ENCODE measurements at regions not wholly inside any gene's neighbourhood (a gene's known extent, or its start where the extent isn't known, plus 50 kb on each side); places are given as distances from the start of the nearest gene placed in this dataset.

DNA sequence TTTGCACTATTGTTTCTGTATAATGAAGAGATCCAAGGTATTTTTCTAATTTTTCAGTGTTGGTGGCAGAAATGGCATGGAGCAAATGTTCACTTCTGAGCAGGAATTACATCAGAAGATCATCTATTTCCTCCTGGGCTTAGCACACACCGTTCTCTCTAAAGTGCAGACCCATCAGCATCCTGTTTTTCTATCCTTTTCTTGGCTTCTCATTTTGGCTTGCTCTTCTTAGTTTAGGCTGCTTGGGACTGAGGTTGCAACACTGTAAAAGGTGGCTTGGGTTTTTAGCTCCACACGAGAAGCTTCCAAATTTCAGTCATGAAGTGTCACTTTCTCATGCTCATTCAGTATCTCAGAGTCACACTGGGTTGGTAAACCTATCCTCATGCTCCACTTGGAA, 79.9 kb upstream of the SMIM30 start:
- TF ChIP-seq, protein P1, sequence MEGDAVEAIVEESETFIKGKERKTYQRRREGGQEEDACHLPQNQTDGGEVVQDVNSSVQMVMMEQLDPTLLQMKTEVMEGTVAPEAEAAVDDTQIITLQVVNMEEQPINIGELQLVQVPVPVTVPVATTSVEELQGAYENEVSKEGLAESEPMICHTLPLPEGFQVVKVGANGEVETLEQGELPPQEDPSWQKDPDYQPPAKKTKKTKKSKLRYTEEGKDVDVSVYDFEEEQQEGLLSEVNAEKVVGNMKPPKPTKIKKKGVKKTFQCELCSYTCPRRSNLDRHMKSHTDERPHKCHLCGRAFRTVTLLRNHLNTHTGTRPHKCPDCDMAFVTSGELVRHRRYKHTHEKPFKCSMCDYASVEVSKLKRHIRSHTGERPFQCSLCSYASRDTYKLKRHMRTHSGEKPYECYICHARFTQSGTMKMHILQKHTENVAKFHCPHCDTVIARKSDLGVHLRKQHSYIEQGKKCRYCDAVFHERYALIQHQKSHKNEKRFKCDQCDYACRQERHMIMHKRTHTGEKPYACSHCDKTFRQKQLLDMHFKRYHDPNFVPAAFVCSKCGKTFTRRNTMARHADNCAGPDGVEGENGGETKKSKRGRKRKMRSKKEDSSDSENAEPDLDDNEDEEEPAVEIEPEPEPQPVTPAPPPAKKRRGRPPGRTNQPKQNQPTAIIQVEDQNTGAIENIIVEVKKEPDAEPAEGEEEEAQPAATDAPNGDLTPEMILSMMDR (IDR thresholded peaks at IDR 0.05), result no peak
- TF ChIP-seq POLR2A (IDR thresholded peaks at IDR 0.05), result no peak
- no peak for TF ChIP-seq POLR2AphosphoS5 (IDR thresholded peaks at IDR 0.05)
